ENCODE measurements at regions not wholly inside any gene's neighbourhood (a gene's known extent, or its start where the extent isn't known, plus 50 kb on each side); places are given as distances from the start of the nearest gene placed in this dataset.

GRCh38 chr2:226559536-226559935 is 240.1 kb downstream of the IRS1 start (continued):
- TF ChIP-seq SNAPC2 (CRISPR knock-in tag; IDR thresholded peaks at IDR 0.05) (peak; percentile 60; the same call in 1 of the 2 replicates), TCF7L2 (IDR thresholded peaks at IDR 0.05; ENCODE audit: low read depth, low read length) (no peak), ZNF710 (CRISPR knock-in tag; IDR thresholded peaks at IDR 0.05; ENCODE audit: borderline replicate concordance) (peak; percentile 92), RERE (CRISPR knock-in tag; IDR thresholded peaks at IDR 0.05; ENCODE audit: low read depth) (peak; percentile 96), MAFK (conservative IDR thresholded peaks at IDR 0.05 in 1 of 2, IDR thresholded peaks at IDR 0.05 in 1 of 2; ENCODE audit: low read length in 2 of 2) (no peak; a peak in 1 of 4 replicates), TEAD3 (CRISPR knock-in tag; optimal IDR thresholded peaks at IDR 0.05; ENCODE audit: borderline replicate concordance) (peak; percentile 100), ELF4 (CRISPR knock-in tag; IDR thresholded peaks at IDR 0.05; ENCODE audit: borderline replicate concordance) (no peak), ZNF124 (CRISPR knock-in tag; IDR thresholded peaks at IDR 0.05) (peak; percentile 87; the same call in 1 of the 2 replicates), HDAC6 (IDR thresholded peaks at IDR 0.05; ENCODE audit: low read depth, low read length) (no peak), ZNF792 (CRISPR knock-in tag; IDR thresholded peaks at IDR 0.05) (peak; percentile 80; the same call in 1 of the 2 replicates), JUN (CRISPR knock-in tag; IDR thresholded peaks at IDR 0.05) (peak; percentile 74; the same call in 1 of the 2 replicates), GZF1 (CRISPR knock-in tag; IDR thresholded peaks at IDR 0.05) (no peak), RARA (CRISPR knock-in tag; IDR thresholded peaks at IDR 0.05) (peak; percentile 96), HOMEZ (CRISPR knock-in tag; IDR thresholded peaks at IDR 0.05; ENCODE audit: low read depth) (peak; percentile 100), SALL2 (CRISPR knock-in tag; IDR thresholded peaks at IDR 0.05) (0 out of 2 replicates have a peak, but pooled peaks have one; percentile 42), ZNF761 (CRISPR knock-in tag; conservative IDR thresholded peaks at IDR 0.05) (0 out of 2 replicates have a peak, but pooled peaks have one; percentile 46), ZNF740 (CRISPR knock-in tag; IDR thresholded peaks at IDR 0.05) (no peak), SSRP1 (CRISPR knock-in tag; IDR thresholded peaks at IDR 0.05) (peak; percentile 85; the same call in 1 of the 2 replicates), CSRNP1 (CRISPR knock-in tag; IDR thresholded peaks at IDR 0.05) (no peak), MEF2D (CRISPR knock-in tag; IDR thresholded peaks at IDR 0.05) (peak; percentile 96), TBL1XR1 (IDR thresholded peaks at IDR 0.05; ENCODE audit: borderline replicate concordance, low read length, partially characterized antibody) (peak; percentile 81)
